Panc1 (cell line): ENCODE measurements at regions not wholly inside any gene's neighbourhood (a gene's known extent, or its start where the extent isn't known, plus 50 kb on each side); places are given as distances from the start of the nearest gene placed in this dataset.

Experiments used
- POLR2AphosphoS5 ChIP-seq: IDR thresholded peaks from 2 replicates; pipeline ENCODE4 v1.6.1; 2012; ENCODE audit warnings: mild to moderate bottlenecking, low read depth, low read length, moderate library complexity
- SIN3A ChIP-seq: IDR thresholded peaks from 2 replicates; pipeline ENCODE4 v1.6.1; 2012; ENCODE audit warnings: low read depth, mild to moderate bottlenecking, low read length, moderate library complexity, borderline replicate concordance; ENCODE audit not compliant: insufficient read depth
- TF ChIP-seq, protein P1 (sequence below): fragments of 450-650 bp; IDR thresholded peaks from 2 replicates; pipeline ENCODE4 v1.5.1; 2017; ENCODE audit warnings: mild to moderate bottlenecking

DNA sequence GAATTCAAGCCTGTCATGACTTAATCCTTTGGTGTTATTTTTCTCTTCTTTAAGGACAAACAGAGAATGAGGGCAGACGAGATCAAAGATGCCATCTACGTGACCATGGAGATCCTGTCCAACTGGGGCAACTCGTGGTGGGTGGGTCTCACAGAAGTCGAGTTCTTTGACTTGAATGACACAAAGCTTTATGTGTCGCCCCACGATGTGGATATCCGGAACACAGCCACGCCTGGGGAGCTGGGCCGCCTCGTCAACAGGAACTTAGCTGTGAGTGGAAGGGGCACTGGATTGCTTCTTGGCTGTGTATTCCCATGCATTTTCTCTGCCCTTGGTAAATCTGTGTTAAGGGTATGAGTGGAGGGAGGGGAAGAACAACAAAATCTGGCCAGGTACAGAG lies 158.7 kb downstream of the KATNIP start:
- TF ChIP-seq, protein P1, sequence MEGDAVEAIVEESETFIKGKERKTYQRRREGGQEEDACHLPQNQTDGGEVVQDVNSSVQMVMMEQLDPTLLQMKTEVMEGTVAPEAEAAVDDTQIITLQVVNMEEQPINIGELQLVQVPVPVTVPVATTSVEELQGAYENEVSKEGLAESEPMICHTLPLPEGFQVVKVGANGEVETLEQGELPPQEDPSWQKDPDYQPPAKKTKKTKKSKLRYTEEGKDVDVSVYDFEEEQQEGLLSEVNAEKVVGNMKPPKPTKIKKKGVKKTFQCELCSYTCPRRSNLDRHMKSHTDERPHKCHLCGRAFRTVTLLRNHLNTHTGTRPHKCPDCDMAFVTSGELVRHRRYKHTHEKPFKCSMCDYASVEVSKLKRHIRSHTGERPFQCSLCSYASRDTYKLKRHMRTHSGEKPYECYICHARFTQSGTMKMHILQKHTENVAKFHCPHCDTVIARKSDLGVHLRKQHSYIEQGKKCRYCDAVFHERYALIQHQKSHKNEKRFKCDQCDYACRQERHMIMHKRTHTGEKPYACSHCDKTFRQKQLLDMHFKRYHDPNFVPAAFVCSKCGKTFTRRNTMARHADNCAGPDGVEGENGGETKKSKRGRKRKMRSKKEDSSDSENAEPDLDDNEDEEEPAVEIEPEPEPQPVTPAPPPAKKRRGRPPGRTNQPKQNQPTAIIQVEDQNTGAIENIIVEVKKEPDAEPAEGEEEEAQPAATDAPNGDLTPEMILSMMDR = no peak
- TF ChIP-seq SIN3A = no peak
- TF ChIP-seq POLR2AphosphoS5 = no peak
